Mucosa of descending colon (tissue), 3 donors: ENCODE measurements at regions not wholly inside any gene's neighbourhood (a gene's known extent, or its start where the extent isn't known, plus 50 kb on each side); places are given as distances from the start of the nearest gene placed in this dataset.
"Not testable (repeated sequence)": the region's sequence is repeated elsewhere in the genome, so short reads cannot be mapped to it uniquely, and the experiment has no call there.

Experiments used
- ATAC-seq: fragments of 200-7000 bp; cut with Tn5 transposase; one replicate; pipeline ENCODE4 v1.9.1; 2020; ENCODE audit warnings: mild to moderate bottlenecking, moderate library complexity
- DNase-seq, 3 donors: peaks; one replicate each; pipeline ENCODE4 v3.0.0-alpha.2; 2020
- H3K36me3 ChIP-seq: fragments of 200-600 bp; one replicate; pipeline ENCODE4 v1.8.0; 2021; ENCODE audit warnings: low read depth, mild to moderate bottlenecking
- H3K4me1 ChIP-seq: fragments of 200-600 bp; one replicate; pipeline ENCODE4 v1.8.0; 2021; ENCODE audit warnings: low read depth, mild to moderate bottlenecking
- H3K4me3 ChIP-seq: fragments of 200-600 bp; one replicate; pipeline ENCODE4 v1.8.0; 2021; ENCODE audit warnings: mild to moderate bottlenecking
- H3K9me3 ChIP-seq: fragments of 200-600 bp; one replicate; pipeline ENCODE4 v1.8.0; 2021; ENCODE audit warnings: mild to moderate bottlenecking
- intact Hi-C, 2 donors: fragments of 100-400 bp; cut with DNase I in 1 of 2; cut with micrococcal nuclease in 1 of 2; formaldehyde crosslinking; loops; one replicate each; pipeline versions ENCODE4 v1.11.0 to v1.11.1; 2022; cut with DNase I, micrococcal nuclease
- TF ChIP-seq, protein P1 (sequence below): fragments of 200-600 bp; IDR thresholded peaks from one replicate; pipeline ENCODE4 v1.8.0; 2022; ENCODE audit warnings: antibody characterized with exemption, mild to moderate bottlenecking
- donor health status: DM: no; HTN: no; CAD: no; lungs with moderate emphysema.
- donor health status: DM: no; HTN: no; CAD: no.
- donor health status: DM: no; HTN: yes; CAD: no.

DNA sequence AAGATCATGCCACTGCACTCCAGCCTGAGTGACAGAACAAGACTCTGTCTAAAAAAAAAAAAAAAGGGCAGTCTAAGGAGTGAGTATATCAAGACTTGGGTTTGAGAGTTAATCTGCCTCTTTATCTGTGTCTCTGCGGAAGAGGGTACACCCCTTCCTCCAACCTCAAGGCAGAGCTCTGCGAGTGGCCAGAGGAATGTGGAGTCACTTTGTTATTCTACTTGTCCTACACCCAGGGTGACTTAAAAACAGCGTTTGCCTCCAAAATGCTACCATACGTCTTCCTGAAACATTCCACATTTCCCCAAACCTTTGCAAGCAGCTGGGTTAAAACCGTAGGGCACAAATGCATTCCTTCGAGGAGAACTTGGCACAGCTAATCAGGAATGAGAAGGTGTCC is 199.9 kb downstream of the SHOX start:
- H3K4me3 ChIP-seq, result no peak overlapping the region
- DNase-seq (no peak), ATAC-seq (no peak)
- H3K36me3 ChIP-seq, result no peaks in the 10 kb centered on the region
- H3K4me1 ChIP-seq, result no peaks in the 10 kb centered on the region
- TF ChIP-seq, protein P1, sequence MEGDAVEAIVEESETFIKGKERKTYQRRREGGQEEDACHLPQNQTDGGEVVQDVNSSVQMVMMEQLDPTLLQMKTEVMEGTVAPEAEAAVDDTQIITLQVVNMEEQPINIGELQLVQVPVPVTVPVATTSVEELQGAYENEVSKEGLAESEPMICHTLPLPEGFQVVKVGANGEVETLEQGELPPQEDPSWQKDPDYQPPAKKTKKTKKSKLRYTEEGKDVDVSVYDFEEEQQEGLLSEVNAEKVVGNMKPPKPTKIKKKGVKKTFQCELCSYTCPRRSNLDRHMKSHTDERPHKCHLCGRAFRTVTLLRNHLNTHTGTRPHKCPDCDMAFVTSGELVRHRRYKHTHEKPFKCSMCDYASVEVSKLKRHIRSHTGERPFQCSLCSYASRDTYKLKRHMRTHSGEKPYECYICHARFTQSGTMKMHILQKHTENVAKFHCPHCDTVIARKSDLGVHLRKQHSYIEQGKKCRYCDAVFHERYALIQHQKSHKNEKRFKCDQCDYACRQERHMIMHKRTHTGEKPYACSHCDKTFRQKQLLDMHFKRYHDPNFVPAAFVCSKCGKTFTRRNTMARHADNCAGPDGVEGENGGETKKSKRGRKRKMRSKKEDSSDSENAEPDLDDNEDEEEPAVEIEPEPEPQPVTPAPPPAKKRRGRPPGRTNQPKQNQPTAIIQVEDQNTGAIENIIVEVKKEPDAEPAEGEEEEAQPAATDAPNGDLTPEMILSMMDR, result no peak
- peaks cover 23% of the 10 kb centered on the region for H3K9me3 ChIP-seq
- intact Hi-C loops, result no loop called here

DNA sequence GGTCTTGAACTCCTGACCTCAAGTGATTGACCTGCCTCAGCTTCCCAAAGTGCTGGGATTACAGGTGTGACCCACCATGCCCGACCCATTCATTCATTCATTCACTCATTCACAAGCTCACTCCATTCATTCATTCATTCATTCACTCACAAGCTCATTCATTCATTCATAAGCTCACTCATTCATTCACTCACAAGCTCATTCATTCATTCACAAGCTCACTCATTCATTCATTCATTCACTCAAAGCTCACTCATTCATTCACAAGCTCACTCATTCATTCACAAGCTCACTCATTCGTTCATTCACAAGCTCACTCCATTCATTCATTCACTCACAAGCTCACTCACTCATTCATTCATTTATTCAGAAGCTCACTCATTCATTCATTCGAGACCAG is 198.6 kb downstream of the SHOX start:
- H3K9me3 ChIP-seq, result peaks cover 19% of the 10 kb centered on the region
- intact Hi-C loops, result no loop called here
- DNase-seq (no peak), ATAC-seq (no peak)
- TF ChIP-seq, protein P1, result no peak
- no peaks in the 10 kb centered on the region for H3K36me3 ChIP-seq
- H3K4me3 ChIP-seq, result no peak overlapping the region
- H3K4me1 ChIP-seq, result no peaks in the 10 kb centered on the region

DNA sequence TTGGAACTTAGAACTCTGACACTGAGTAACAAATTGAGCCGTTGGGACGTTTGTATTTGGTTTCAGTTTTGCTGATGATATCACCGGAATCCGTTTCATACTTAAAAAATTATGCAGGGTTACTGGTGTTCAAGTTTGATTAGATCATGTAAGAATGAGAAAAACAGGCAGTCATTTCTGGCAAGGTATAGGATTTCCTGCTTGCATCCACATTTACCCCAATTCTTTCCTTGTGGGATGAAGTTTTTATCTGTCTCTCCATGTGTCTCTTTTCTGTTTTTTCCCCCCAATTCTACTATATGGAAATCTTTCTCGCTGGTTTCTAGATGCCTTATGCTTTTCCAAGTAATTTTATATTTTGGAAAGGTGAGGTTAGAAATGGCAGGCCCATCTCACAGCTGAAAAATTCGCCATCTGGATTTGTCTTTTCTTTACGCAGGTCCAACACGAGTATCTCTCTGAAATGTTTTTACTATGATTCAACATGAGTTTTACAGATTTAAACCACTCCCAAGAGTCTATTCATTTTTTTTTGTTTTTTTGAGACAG is 197.9 kb downstream of the SHOX start:
- no peak overlapping the region for H3K4me3 ChIP-seq
- intact Hi-C loops, result no loop called here
- DNase-seq, result no peak

DNA sequence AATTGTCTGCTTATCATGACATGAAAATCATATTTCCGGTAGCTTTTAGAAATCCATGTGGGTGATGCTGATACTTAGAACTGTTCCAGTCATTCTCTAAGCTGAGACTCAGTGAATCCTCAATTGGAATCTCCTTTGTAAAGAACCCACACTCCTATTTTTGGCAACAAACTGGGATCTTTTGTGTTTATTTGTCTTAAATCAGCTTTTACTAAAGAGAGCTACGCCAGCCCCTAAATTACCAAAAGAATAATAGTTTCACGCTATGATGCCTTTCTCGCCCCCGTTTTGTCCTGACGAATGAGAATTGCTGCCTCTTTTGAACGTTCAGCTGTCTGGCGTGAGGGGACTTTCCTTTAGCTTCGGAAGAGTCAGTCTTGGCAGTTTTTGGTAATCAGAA is 195.9 kb downstream of the SHOX start:
- TF ChIP-seq, protein P1, result no peak
- H3K4me1 ChIP-seq, result no peaks in the 10 kb centered on the region

More for the DNA sequence above, 197.9 kb downstream of the SHOX start:
- TF ChIP-seq, protein P1, result no peak
- no peak for ATAC-seq
- Histone ChIP-seq H3K4me1 (no peaks in the 10 kb centered on the region), H3K36me3 (no peaks in the 10 kb centered on the region), H3K9me3 (peaks cover 15% of the 10 kb centered on the region)

DNA sequence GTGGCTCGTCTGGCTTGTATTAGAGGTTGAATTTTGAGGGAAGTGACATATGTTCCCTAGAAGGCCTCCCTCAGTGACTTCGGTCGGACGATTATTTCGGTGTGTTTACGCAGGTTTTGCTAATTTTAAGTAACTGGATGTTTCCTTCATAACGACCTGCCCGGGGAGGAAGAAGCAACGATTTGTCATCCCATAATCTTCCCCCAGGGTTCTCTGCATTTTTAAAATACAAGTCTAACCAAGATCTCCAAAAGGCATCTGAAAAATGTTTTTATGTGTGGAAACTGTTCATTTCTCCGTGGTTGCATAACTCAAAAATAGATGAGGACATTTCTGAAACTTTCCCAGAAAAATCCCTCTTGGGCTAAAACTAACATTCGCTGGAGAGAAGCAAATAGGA is 195.4 kb downstream of the SHOX start:
- ATAC-seq, result no peak
- Histone ChIP-seq H3K36me3 (no peaks in the 10 kb centered on the region), H3K4me1 (no peaks in the 10 kb centered on the region), H3K9me3 (peaks cover 11% of the 10 kb centered on the region), H3K4me3 (no peak overlapping the region)
- no peak for DNase-seq
- intact Hi-C loops, result no loop called here
- TF ChIP-seq, protein P1, result no peak

More for the DNA sequence above, 195.9 kb downstream of the SHOX start:
- no peak for DNase-seq
- no peaks in the 10 kb centered on the region for H3K36me3 ChIP-seq
- intact Hi-C loops, result no loop called here
- no peak for ATAC-seq
- H3K4me3 ChIP-seq, result no peak overlapping the region
- peaks cover 11% of the 10 kb centered on the region for H3K9me3 ChIP-seq

DNA sequence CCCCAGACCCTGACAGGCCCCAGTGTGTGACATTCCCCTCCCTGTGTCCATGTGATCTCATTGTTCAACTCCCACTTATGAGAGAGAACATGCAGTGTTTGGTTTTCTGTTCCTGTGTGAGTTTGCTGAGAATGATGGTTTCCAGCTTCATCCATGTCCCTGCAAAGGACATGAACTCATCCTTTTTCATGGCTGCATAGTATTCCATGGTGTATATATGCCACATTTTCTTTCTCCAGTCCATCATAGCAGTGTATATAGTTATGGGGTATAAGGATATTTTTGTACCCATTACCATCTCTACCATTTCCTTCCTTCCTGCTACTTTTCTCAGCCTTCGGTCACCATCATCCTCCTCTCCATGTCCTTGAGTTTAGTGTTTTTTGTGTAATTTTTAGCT is 192.5 kb downstream of the SHOX start:
- ATAC-seq, H3K9me3 ChIP-seq, H3K36me3 ChIP-seq, DNase-seq, H3K4me3 ChIP-seq, H3K4me1 ChIP-seq, intact Hi-C loops: not testable (repeated sequence)
